ENCODE measurements at regions not wholly inside any gene's neighbourhood (a gene's known extent, or its start where the extent isn't known, plus 50 kb on each side); places are given as distances from the start of the nearest gene placed in this dataset.
A peak's percentile ranks its signal among the peaks of the same experiment; 100 is the strongest.
"Not testable (repeated sequence)": the region's sequence is repeated elsewhere in the genome, so short reads cannot be mapped to it uniquely, and the experiment has no call there.

DNA sequence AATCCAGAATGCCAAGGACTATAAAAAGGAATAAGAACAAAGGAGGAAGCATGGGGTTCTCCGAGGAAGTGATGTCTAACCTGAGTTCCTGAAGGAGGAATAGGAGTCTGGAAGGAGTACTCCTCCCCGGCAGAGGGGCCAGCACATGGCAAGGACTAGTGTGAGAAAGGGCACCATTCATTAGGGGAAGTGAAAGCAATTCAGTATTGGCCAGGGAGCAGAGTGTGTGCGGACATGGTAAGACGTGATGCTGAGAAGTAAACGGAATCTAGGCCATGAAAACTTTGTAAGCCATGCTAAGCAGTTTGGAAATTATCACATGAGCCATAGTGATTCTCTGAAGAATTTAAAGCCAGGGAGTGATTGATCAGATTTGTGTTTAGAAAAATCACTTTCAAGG is 218.9 kb upstream of the PRDM1 start:
- intact Hi-C loops (cut with DNase I): no loop called here
- Histone ChIP-seq H3K27me3 (ENCODE audit: control insufficient read depth in 1 of 2, insufficient read depth in 2 of 2, low read length in 1 of 2) (peaks cover 0 to 2% of the 10 kb centered on the region in 2 donors), H3K36me3 (ENCODE audit: control insufficient read depth in 1 of 2, insufficient read depth in 2 of 2, low read length in 1 of 2) (no peaks in the 10 kb centered on the region), H3K27ac (ENCODE audit: low read depth in 1 of 2, low read length in 2 of 2) (no peak overlapping the region), H3K4me1 (ENCODE audit: control insufficient read depth in 1 of 2, insufficient read depth in 2 of 2, low read length in 2 of 2) (no peaks in the 10 kb centered on the region), H3K9me3 (ENCODE audit: control insufficient read depth, low read length) (no peaks in the 10 kb centered on the region), H3K4me3 (ENCODE audit: low read length in 2 of 2) (no peak overlapping the region)
- WGBS, 2 donors: 82 to 89% methylated on average over 5 of the region's 5 CpGs
- DNase-seq (peak in 1 of 2 donors; percentile 50), ATAC-seq (ENCODE audit: low FRiP score) (no peak)

DNA sequence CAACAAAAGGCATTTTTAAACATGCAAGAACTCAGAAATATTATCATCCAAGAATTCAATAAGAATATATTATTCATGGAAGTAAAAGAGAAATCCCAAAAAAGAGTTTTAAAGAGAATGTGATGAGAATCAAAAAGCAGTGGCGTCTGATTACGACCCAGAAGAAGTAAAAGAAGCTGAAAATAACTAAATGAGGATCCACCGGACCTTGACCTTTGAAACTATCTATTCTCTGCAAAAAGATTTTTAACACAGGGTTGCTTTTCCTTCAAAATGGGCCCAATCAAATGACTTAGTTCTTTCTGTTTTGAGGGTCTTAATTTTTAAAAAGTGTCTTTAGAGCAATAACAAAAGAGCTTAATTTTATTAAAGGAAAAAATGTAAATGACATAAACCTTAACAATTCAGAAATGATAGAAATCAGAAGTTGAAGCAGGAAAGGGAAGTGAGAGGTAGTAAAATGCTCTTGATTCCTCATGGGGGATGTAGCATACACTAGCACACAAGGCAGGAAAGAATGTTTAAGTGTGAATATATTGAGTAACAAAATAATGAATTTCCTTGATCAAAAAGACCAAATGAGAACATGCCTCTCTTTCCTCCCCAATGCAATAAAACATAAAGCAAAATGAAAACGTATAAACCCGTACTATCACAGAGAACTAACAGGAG is 223.1 kb upstream of the PRDM1 start:
- ATAC-seq (ENCODE audit: low FRiP score) (no peak), DNase-seq (no peak)
- Histone ChIP-seq H3K4me3 (ENCODE audit: low read length in 2 of 2) (no peak overlapping the region), H3K27me3 (ENCODE audit: control insufficient read depth in 1 of 2, insufficient read depth in 2 of 2, low read length in 1 of 2) (peaks cover 0 to 2% of the 10 kb centered on the region in 2 donors), H3K27ac (ENCODE audit: low read depth in 1 of 2, low read length in 2 of 2) (no peak overlapping the region), H3K9me3 (ENCODE audit: control insufficient read depth, low read length) (no peaks in the 10 kb centered on the region), H3K4me1 (ENCODE audit: control insufficient read depth in 1 of 2, insufficient read depth in 2 of 2, low read length in 2 of 2) (no peaks in the 10 kb centered on the region), H3K36me3 (ENCODE audit: control insufficient read depth in 1 of 2, insufficient read depth in 2 of 2, low read length in 1 of 2) (no peaks in the 10 kb centered on the region)
- WGBS, 2 donors: 82 to 84% methylated on average over 5 of the region's 5 CpGs
- intact Hi-C loops (cut with DNase I): no loop called here

DNA sequence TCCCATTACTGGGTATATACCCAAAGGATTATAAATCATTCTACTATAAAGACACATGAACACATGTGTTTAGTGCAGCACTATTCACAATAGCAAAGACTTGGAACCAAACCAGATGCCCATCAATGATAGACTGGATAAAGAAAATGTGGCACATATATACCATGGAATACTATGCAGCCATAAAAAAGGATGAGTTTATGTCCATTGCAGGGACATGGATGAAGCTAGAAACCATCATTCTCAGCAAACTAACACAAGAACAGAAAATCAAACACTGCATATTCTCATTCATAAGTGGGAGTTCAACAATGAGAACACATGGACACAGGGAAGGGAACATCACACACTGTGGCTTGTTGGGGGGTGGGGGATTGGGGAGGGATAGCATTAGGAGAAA is 225.2 kb upstream of the PRDM1 start:
- DNase-seq; H3K9me3 ChIP-seq (ENCODE audit: control insufficient read depth, low read length); H3K27ac ChIP-seq (ENCODE audit: low read depth in 1 of 2, low read length in 2 of 2); H3K27me3 ChIP-seq (ENCODE audit: control insufficient read depth in 1 of 2, insufficient read depth in 2 of 2, low read length in 1 of 2); H3K36me3 ChIP-seq (ENCODE audit: control insufficient read depth in 1 of 2, insufficient read depth in 2 of 2, low read length in 1 of 2); H3K4me1 ChIP-seq (ENCODE audit: control insufficient read depth in 1 of 2, insufficient read depth in 2 of 2, low read length in 2 of 2); intact Hi-C loops (cut with DNase I); ATAC-seq (ENCODE audit: low FRiP score); H3K4me3 ChIP-seq (ENCODE audit: low read length in 2 of 2): not testable (repeated sequence)

DNA sequence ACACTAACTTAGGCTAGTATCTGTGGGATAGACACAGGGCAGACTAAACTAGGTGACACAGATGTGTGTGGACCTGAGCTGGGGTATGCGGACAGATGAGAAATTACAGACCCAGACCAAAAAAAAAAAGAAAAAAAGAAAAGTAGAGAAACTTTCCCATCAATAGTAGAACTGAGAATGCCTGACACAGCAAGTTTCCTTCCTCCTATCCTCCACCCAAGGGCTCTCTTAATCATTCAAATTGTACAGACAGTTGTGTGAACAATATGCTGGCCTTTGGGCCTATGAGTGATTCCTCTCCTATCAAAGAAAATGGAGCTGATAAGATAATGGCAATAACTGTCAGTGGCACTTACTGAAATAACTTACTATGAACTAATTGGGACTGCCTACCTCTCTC is 226.7 kb upstream of the PRDM1 start:
- WGBS, 2 donors: 74 to 79% methylated on average over 1 of the region's 1 CpG
- intact Hi-C loops (cut with DNase I): no loop called here
- Histone ChIP-seq H3K4me1 (ENCODE audit: control insufficient read depth in 1 of 2, insufficient read depth in 2 of 2, low read length in 2 of 2) (no peaks in the 10 kb centered on the region), H3K4me3 (ENCODE audit: low read length in 2 of 2) (no peak overlapping the region), H3K9me3 (ENCODE audit: control insufficient read depth, low read length) (no peaks in the 10 kb centered on the region), H3K36me3 (ENCODE audit: control insufficient read depth in 1 of 2, insufficient read depth in 2 of 2, low read length in 1 of 2) (no peaks in the 10 kb centered on the region), H3K27me3 (ENCODE audit: control insufficient read depth in 1 of 2, insufficient read depth in 2 of 2, low read length in 1 of 2) (no peaks in the 10 kb centered on the region), H3K27ac (ENCODE audit: low read depth in 1 of 2, low read length in 2 of 2) (no peak overlapping the region)
- ATAC-seq (ENCODE audit: low FRiP score) (no peak), DNase-seq (no peak)

DNA sequence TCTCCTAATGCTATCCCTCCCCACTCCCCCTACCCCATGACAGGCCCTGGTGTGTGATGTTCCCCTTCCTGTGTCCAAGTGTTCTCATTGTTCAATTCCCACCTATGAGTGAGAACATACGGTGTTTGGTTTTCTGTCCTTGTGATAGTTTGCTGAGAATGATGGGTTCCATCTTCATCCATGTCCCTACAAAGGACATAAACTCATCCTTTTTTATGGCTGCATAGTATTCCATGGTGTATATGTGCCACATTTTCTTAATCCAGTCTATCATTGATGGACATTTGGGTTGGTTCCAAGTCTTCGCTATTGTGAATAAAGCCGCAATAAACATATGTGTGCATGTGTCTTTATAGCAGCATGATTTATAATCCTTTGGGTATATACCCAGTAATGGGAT is 227.5 kb upstream of the PRDM1 start:
- H3K27ac ChIP-seq (ENCODE audit: low read depth in 1 of 2, low read length in 2 of 2); ATAC-seq (ENCODE audit: low FRiP score); H3K9me3 ChIP-seq (ENCODE audit: control insufficient read depth, low read length); intact Hi-C loops (cut with DNase I); H3K27me3 ChIP-seq (ENCODE audit: control insufficient read depth in 1 of 2, insufficient read depth in 2 of 2, low read length in 1 of 2); H3K36me3 ChIP-seq (ENCODE audit: control insufficient read depth in 1 of 2, insufficient read depth in 2 of 2, low read length in 1 of 2); H3K4me3 ChIP-seq (ENCODE audit: low read length in 2 of 2); DNase-seq; H3K4me1 ChIP-seq (ENCODE audit: control insufficient read depth in 1 of 2, insufficient read depth in 2 of 2, low read length in 2 of 2): not testable (repeated sequence)
- WGBS, 2 donors: 93% methylated on average over 3 of the region's 3 CpGs

DNA sequence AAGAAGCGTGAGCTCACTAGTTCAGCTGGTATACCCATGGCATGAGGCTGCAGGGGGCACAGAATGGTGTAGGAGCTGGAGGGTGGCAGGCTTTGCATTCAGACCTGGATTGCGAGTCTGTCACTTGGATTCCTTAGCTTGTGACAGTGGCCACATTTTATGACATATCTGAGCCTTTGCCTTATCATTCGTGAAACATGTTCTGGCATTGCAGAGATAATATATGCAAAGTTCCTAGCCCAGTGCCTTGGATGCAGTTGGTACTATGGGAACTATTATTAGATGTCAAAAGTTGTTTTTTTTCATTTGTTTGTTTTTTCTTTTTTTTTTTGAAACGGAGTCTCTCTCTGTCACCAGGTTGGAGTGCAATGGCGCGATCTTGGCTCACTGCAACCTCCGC is 230.7 kb upstream of the PRDM1 start:
- DNase-seq (no peak), ATAC-seq (ENCODE audit: low FRiP score) (no peak)
- 89 to 92% methylated on average over 7 of the region's 7 CpGs for WGBS, 2 donors
- Histone ChIP-seq H3K4me3 (ENCODE audit: low read length in 2 of 2) (no peak overlapping the region), H3K9me3 (ENCODE audit: control insufficient read depth, low read length) (no peaks in the 10 kb centered on the region), H3K36me3 (ENCODE audit: control insufficient read depth in 1 of 2, insufficient read depth in 2 of 2, low read length in 1 of 2) (no peaks in the 10 kb centered on the region), H3K27me3 (ENCODE audit: control insufficient read depth in 1 of 2, insufficient read depth in 2 of 2, low read length in 1 of 2) (no peaks in the 10 kb centered on the region), H3K4me1 (ENCODE audit: control insufficient read depth in 1 of 2, insufficient read depth in 2 of 2, low read length in 2 of 2) (no peaks in the 10 kb centered on the region), H3K27ac (ENCODE audit: low read depth in 1 of 2, low read length in 2 of 2) (no peak overlapping the region)
- intact Hi-C loops (cut with DNase I): no loop called here

DNA sequence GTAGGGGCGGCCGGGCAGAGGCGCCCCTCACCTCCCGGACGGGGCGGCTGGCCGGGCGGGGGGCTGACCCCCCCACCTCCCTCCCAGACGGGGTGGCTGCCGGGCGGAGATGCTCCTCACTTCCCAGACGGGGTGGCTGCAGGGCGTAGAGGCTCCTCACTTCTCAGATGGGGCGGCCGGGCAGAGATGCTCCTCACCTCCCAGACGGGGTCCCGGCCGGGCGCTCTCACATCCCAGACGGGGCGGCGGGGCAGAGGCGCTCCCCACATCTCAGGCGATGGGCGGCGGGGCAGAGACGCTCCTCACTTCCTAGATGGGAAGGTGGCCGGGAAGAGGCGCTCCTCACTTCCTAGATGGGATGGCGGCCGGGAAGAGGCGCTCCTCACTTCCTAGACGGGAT is 232.2 kb upstream of the PRDM1 start:
- H3K36me3 ChIP-seq (ENCODE audit: control insufficient read depth in 1 of 2, insufficient read depth in 2 of 2, low read length in 1 of 2); H3K9me3 ChIP-seq (ENCODE audit: control insufficient read depth, low read length); H3K4me1 ChIP-seq (ENCODE audit: control insufficient read depth in 1 of 2, insufficient read depth in 2 of 2, low read length in 2 of 2); DNase-seq; ATAC-seq (ENCODE audit: low FRiP score); H3K27ac ChIP-seq (ENCODE audit: low read depth in 1 of 2, low read length in 2 of 2); H3K4me3 ChIP-seq (ENCODE audit: low read length in 2 of 2); H3K27me3 ChIP-seq (ENCODE audit: control insufficient read depth in 1 of 2, insufficient read depth in 2 of 2, low read length in 1 of 2); intact Hi-C loops (cut with DNase I): not testable (repeated sequence)
- 97 to 98% methylated on average over 21 to 31 of the region's 33 CpGs for WGBS, 2 donors

DNA sequence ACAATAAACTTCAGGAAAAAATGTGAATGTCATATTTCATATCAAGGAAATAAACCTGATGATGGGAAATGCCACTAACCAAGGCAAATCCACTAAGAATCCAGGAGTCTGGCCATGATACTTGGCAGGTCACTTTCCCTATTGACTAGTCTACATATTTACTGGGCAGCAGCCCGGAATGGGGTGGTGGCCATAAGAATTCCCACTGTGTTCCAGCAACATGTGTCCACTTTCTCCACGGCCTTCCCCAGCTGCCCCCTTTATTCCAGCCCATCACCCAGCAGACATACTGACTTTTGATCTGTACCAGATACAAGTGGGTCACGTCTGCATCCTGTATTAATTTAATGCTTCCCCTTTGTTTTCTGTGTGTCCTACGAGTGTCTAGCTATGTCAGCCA is 234.5 kb upstream of the PRDM1 start:
- no peak overlapping the region for H3K27ac ChIP-seq (ENCODE audit: low read depth in 1 of 2, low read length in 2 of 2)
- H3K4me1 ChIP-seq (ENCODE audit: control insufficient read depth in 1 of 2, insufficient read depth in 2 of 2, low read length in 2 of 2): no peaks in the 10 kb centered on the region
- intact Hi-C loops (cut with DNase I): no loop called here
- ATAC-seq (ENCODE audit: low FRiP score) (no peak), DNase-seq (no peak)
- WGBS, 2 donors: 79 to 83% methylated on average over 4 of the region's 4 CpGs
- no peaks in the 10 kb centered on the region for H3K27me3 ChIP-seq (ENCODE audit: control insufficient read depth in 1 of 2, insufficient read depth in 2 of 2, low read length in 1 of 2)
- no peak overlapping the region for H3K4me3 ChIP-seq (ENCODE audit: low read length in 2 of 2)
- H3K36me3 ChIP-seq (ENCODE audit: control insufficient read depth in 1 of 2, insufficient read depth in 2 of 2, low read length in 1 of 2): no peaks in the 10 kb centered on the region
- no peaks in the 10 kb centered on the region for H3K9me3 ChIP-seq (ENCODE audit: control insufficient read depth, low read length)

DNA sequence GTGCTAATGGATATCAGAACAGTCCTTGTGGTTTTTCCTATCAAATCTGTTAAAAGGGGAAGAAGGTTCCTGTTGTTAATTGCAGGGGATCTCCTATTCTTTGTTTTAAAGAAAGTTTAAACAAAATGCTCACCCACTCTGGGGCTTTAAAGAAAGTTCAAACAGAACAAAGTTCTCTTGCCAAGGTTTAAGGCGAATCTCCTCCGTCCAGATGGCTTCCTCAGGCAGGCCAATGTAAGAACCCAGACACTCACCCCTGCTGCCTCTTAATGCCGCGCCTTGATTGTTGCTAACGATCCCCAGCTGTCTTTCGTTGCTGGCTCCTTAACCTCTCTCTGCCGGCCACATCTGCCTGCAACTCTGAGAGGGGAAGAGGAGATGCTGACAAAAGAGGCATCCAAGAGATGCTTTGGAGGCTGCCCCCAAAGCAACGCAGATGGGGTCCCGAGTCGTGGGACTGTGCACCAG is 235.0 kb upstream of the PRDM1 start:
- intact Hi-C loops (cut with DNase I): no loop called here
- DNase-seq (no peak), ATAC-seq (ENCODE audit: low FRiP score) (no peak)
- WGBS, 2 donors: 46 to 52% methylated on average over 10 of the region's 10 CpGs
- Histone ChIP-seq H3K4me3 (ENCODE audit: low read length in 2 of 2) (no peak overlapping the region), H3K9me3 (ENCODE audit: control insufficient read depth, low read length) (no peaks in the 10 kb centered on the region), H3K4me1 (ENCODE audit: control insufficient read depth in 1 of 2, insufficient read depth in 2 of 2, low read length in 2 of 2) (no peaks in the 10 kb centered on the region), H3K36me3 (ENCODE audit: control insufficient read depth in 1 of 2, insufficient read depth in 2 of 2, low read length in 1 of 2) (no peaks in the 10 kb centered on the region), H3K27me3 (ENCODE audit: control insufficient read depth in 1 of 2, insufficient read depth in 2 of 2, low read length in 1 of 2) (no peaks in the 10 kb centered on the region), H3K27ac (ENCODE audit: low read depth in 1 of 2, low read length in 2 of 2) (no peak overlapping the region)

All from aorta (tissue), 5 donors.